ENCODE measurements at regions not wholly inside any gene's neighbourhood (a gene's known extent, or its start where the extent isn't known, plus 50 kb on each side); places are given as distances from the start of the nearest gene placed in this dataset.
A peak's percentile ranks its signal among the peaks of the same experiment; 100 is the strongest.
"Not testable (repeated sequence)": the region's sequence is repeated elsewhere in the genome, so short reads cannot be mapped to it uniquely, and the experiment has no call there.

- not testable (repeated sequence) for H3K4me1 Mint-ChIP-seq, H3K27ac Mint-ChIP-seq, H3K36me3 Mint-ChIP-seq, H3K9me3 Mint-ChIP-seq, H3K4me3 Mint-ChIP-seq
- H3K27me3 Mint-ChIP-seq = peaks cover 22% of the 10 kb centered on the region
These were observed 51.0 kb upstream of the CDYL start for GRCh38 chr6:4725136-4725760.

DNA sequence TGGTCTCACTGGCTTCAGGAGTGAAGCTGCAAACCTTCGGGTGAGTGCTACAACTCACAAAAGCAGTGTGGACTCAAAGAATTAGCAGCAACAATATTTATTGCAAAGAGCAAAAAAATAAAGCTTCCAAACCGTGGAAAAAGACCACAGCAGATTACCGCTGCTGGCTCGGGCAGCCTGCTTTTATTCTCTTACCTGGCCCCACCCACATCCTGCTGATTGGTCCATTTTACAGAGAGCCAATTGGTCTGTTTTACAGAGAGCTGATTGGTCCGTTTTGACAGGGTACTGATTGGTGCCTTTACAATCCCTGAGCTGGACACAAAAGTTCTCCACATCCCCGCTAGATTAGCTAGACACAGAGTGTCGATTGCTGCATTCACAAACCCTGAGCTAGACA lies 51.5 kb upstream of the CDYL start:
- not testable (repeated sequence) for H3K36me3 Mint-ChIP-seq, H3K27ac Mint-ChIP-seq, H3K9me3 Mint-ChIP-seq, H3K4me1 Mint-ChIP-seq
- peaks cover 22% of the 10 kb centered on the region for H3K27me3 Mint-ChIP-seq
- H3K4me3 Mint-ChIP-seq = peak overlapping the region in 1 of 4 donors; percentile 44

- peaks cover 16% of the 10 kb centered on the region for H3K27me3 Mint-ChIP-seq
- H3K36me3 Mint-ChIP-seq = peaks cover 2% of the 10 kb centered on the region
- H3K4me1 Mint-ChIP-seq = peaks cover 0 to 2% (median 2%) of the 10 kb centered on the region in 3 donors
- H3K9me3 Mint-ChIP-seq = peaks cover 0 to 1% (median 0%) of the 10 kb centered on the region in 3 donors
- no peak overlapping the region for H3K27ac Mint-ChIP-seq
- no peak overlapping the region for H3K4me3 Mint-ChIP-seq
These were observed 52.8 kb upstream of the CDYL start for GRCh38 chr6:4723383-4723782.

DNA sequence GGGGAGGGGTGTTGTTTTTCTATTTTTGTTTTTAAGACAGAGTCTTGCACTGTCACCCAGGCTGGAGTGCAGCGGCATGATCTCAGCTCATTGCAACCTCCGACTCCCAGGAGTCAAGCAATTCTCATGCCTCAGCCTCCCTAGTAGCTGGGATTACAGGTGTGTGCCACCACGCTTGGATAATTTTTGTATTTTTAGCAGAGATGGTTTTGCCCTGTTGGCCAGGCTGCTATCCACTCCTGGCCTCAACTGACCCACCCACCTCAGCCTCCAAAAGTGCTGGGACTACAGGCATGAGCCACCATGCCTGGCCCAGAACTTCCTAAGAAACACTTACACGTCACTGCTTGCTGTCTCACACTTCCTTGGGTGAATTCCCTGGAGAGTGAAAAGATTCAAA lies 54.8 kb upstream of the CDYL start:
- H3K9me3 Mint-ChIP-seq, H3K4me1 Mint-ChIP-seq, H3K27me3 Mint-ChIP-seq, H3K4me3 Mint-ChIP-seq, H3K36me3 Mint-ChIP-seq: not testable (repeated sequence)
- peak overlapping the region in 1 of 3 donors; percentile 43 for H3K27ac Mint-ChIP-seq

GRCh38 chr6:4719491-4719890 lies 56.7 kb upstream of the CDYL start:
- Mint-ChIP-seq H3K4me3 (no peak overlapping the region), H3K27ac (no peak overlapping the region), H3K27me3 (peaks cover 8% of the 10 kb centered on the region), H3K4me1 (peaks cover 0 to 2% (median 0%) of the 10 kb centered on the region in 3 donors), H3K9me3 (peaks cover 0 to 1% (median 0%) of the 10 kb centered on the region in 3 donors), H3K36me3 (no peaks in the 10 kb centered on the region)

- no peak overlapping the region for H3K4me3 Mint-ChIP-seq
- no peaks in the 10 kb centered on the region for H3K36me3 Mint-ChIP-seq
- H3K9me3 Mint-ChIP-seq = peaks cover 0 to 1% (median 0%) of the 10 kb centered on the region in 3 donors
- H3K27me3 Mint-ChIP-seq = peaks cover 2% of the 10 kb centered on the region
- H3K27ac Mint-ChIP-seq = no peak overlapping the region
- peaks cover 0 to 2% (median 0%) of the 10 kb centered on the region in 3 donors for H3K4me1 Mint-ChIP-seq
These were observed 58.3 kb upstream of the CDYL start for GRCh38 chr6:4717856-4718255.

- Mint-ChIP-seq H3K9me3 (peaks cover 0 to 1% (median 0%) of the 10 kb centered on the region in 3 donors), H3K4me1 (peaks cover 0 to 2% (median 0%) of the 10 kb centered on the region in 3 donors), H3K27me3 (peaks cover 2% of the 10 kb centered on the region), H3K36me3 (no peaks in the 10 kb centered on the region), H3K4me3 (no peak overlapping the region), H3K27ac (peak overlapping the region in 1 of 3 donors; percentile 17)
These were observed 59.1 kb upstream of the CDYL start for GRCh38 chr6:4717124-4717523.

DNA sequence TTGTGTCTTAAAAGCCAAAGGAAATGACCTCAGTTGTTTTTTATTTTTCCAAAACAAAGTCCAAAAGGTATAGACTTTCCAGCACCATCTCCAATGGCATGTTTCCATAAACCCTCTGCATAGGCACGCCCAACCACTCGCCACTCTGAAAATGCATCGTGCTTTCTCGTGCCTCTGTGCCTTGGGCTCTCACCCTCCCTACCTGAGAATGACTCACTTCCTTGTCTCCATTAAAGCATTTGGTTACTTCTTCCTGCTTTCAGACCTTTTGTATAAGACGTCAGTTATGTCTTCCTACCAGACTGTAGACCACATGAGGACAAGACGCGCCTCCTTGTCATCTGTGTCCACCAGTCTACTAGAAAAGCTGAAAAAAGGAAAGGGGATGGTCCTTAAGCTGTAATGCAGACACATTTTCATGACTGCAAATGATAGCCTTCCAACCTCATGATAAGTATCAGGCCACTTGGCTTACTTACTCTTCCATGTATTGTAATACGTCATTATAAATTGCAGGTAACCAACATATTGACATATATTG lies 61.2 kb upstream of the CDYL start:
- Mint-ChIP-seq H3K27ac (no peak overlapping the region), H3K4me1 (peaks cover 0 to 3% (median 0%) of the 10 kb centered on the region in 3 donors), H3K27me3 (no peaks in the 10 kb centered on the region), H3K36me3 (no peaks in the 10 kb centered on the region), H3K4me3 (no peak overlapping the region), H3K9me3 (peaks cover 0 to 3% (median 0%) of the 10 kb centered on the region in 3 donors)

- Mint-ChIP-seq H3K36me3 (peaks cover 1% of the 10 kb centered on the region), H3K9me3 (peaks cover 0 to 6% (median 0%) of the 10 kb centered on the region in 3 donors), H3K27ac (no peak overlapping the region), H3K4me3 (no peak overlapping the region), H3K4me1 (peaks cover 0 to 3% (median 0%) of the 10 kb centered on the region in 3 donors), H3K27me3 (no peaks in the 10 kb centered on the region)
These were observed 63.9 kb upstream of the CDYL start for GRCh38 chr6:4712291-4712690.

DNA sequence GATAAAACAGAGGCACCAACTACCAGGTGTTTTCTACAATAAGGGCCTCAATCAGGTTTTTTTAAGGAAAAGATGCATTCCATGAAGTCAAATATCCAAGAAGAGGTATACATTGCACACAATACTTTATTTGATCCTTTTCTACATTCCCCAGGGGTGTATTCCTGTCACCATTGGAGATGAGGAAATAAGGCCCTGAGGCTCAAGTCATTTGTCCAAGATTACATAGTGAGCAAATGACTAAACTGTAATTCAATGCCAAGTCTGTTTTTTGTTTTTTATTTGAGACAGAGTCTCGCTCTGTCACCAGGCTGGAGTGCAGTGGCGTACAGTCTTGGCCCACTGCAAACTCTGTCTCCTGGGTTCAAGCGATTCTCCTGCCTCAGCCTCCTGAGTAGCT lies 69.2 kb upstream of the CDYL start:
- H3K36me3 Mint-ChIP-seq = peaks cover 1% of the 10 kb centered on the region
- H3K27ac Mint-ChIP-seq = no peak overlapping the region
- H3K9me3 Mint-ChIP-seq = peaks cover 0 to 8% (median 0%) of the 10 kb centered on the region in 3 donors
- H3K4me1 Mint-ChIP-seq = peaks cover 0 to 2% (median 0%) of the 10 kb centered on the region in 3 donors
- no peak overlapping the region for H3K4me3 Mint-ChIP-seq
- peaks cover 2% of the 10 kb centered on the region for H3K27me3 Mint-ChIP-seq

GRCh38 chr6:4705809-4706208 lies 70.4 kb upstream of the CDYL start:
- Mint-ChIP-seq H3K27me3 (peaks cover 2% of the 10 kb centered on the region), H3K36me3 (peaks cover 1% of the 10 kb centered on the region), H3K4me1 (peaks cover 0 to 2% (median 0%) of the 10 kb centered on the region in 3 donors), H3K27ac (no peak overlapping the region), H3K9me3 (peaks cover 0 to 6% (median 0%) of the 10 kb centered on the region in 3 donors), H3K4me3 (peak overlapping the region in 1 of 4 donors; percentile 14)

GRCh38 chr6:4703382-4703781 lies 72.8 kb upstream of the CDYL start:
- Mint-ChIP-seq H3K27me3 (peaks cover 2% of the 10 kb centered on the region), H3K4me1 (no peaks in the 10 kb centered on the region), H3K36me3 (peaks cover 3% of the 10 kb centered on the region), H3K9me3 (peaks cover 0 to 4% (median 0%) of the 10 kb centered on the region in 3 donors), H3K4me3 (no peak overlapping the region), H3K27ac (no peak overlapping the region)

- H3K4me3 Mint-ChIP-seq = no peak overlapping the region
- H3K27me3 Mint-ChIP-seq = peaks cover 11% of the 10 kb centered on the region
- peaks cover 0 to 2% (median 2%) of the 10 kb centered on the region in 3 donors for H3K9me3 Mint-ChIP-seq
- H3K27ac Mint-ChIP-seq = no peak overlapping the region
- H3K36me3 Mint-ChIP-seq = peaks cover 3% of the 10 kb centered on the region
- H3K4me1 Mint-ChIP-seq = no peaks in the 10 kb centered on the region
These were observed 77.1 kb upstream of the CDYL start for GRCh38 chr6:4698901-4699659.

- H3K36me3 Mint-ChIP-seq = no peaks in the 10 kb centered on the region
- peaks cover 0 to 7% (median 4%) of the 10 kb centered on the region in 3 donors for H3K9me3 Mint-ChIP-seq
- H3K27me3 Mint-ChIP-seq = peaks cover 9% of the 10 kb centered on the region
- H3K4me3 Mint-ChIP-seq = no peak overlapping the region
- H3K27ac Mint-ChIP-seq = no peak overlapping the region
- peaks cover 0 to 4% (median 3%) of the 10 kb centered on the region in 3 donors for H3K4me1 Mint-ChIP-seq
These were observed 82.8 kb upstream of the CDYL start for GRCh38 chr6:4693173-4693970.

- no peak overlapping the region for H3K27ac Mint-ChIP-seq
- H3K4me1 Mint-ChIP-seq = peaks cover 0 to 4% (median 3%) of the 10 kb centered on the region in 3 donors
- no peak overlapping the region for H3K4me3 Mint-ChIP-seq
- H3K27me3 Mint-ChIP-seq = peaks cover 9% of the 10 kb centered on the region
- no peaks in the 10 kb centered on the region for H3K36me3 Mint-ChIP-seq
- H3K9me3 Mint-ChIP-seq = peaks cover 0 to 7% (median 4%) of the 10 kb centered on the region in 3 donors
These were observed 83.5 kb upstream of the CDYL start for GRCh38 chr6:4692664-4693063.
